Stimulated activated CD4-positive, alpha-beta T cell treated with anti-CD3 and anti-CD28 coated beads, Interleukin-4, amount 100 ng/mL, for 1 hour (primary cell): ENCODE measurements at regions not wholly inside any gene's neighbourhood (a gene's known extent, or its start where the extent isn't known, plus 50 kb on each side); places are given as distances from the start of the nearest gene placed in this dataset.
"Not testable (repeated sequence)": the region's sequence is repeated elsewhere in the genome, so short reads cannot be mapped to it uniquely, and the experiment has no call there.

Source experiments
- DNase-seq: peaks from one replicate; pipeline ENCODE4 v3.0.0-alpha.2; 2020

DNA sequence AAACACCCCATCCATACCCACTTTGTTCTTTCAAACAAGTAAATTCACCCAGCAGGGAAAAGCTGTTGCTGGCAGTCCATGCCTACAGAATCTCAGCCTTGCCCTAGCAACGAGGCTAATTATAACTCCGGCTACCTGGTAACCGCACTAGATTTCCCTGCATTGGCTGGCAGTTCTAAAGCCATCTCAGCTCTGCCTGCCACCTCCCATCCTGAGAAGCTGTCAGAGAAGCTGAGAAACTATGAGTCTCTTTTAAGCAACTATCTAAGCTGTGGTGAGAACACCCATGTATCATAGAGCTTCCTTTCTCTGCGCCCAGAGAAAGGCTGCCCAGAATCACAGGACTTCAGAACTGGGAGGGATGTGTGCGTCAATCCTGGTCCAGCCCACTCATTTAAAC, 126.5 kb upstream of the NBPF9 start:
- DNase-seq, result not testable (repeated sequence)

DNA sequence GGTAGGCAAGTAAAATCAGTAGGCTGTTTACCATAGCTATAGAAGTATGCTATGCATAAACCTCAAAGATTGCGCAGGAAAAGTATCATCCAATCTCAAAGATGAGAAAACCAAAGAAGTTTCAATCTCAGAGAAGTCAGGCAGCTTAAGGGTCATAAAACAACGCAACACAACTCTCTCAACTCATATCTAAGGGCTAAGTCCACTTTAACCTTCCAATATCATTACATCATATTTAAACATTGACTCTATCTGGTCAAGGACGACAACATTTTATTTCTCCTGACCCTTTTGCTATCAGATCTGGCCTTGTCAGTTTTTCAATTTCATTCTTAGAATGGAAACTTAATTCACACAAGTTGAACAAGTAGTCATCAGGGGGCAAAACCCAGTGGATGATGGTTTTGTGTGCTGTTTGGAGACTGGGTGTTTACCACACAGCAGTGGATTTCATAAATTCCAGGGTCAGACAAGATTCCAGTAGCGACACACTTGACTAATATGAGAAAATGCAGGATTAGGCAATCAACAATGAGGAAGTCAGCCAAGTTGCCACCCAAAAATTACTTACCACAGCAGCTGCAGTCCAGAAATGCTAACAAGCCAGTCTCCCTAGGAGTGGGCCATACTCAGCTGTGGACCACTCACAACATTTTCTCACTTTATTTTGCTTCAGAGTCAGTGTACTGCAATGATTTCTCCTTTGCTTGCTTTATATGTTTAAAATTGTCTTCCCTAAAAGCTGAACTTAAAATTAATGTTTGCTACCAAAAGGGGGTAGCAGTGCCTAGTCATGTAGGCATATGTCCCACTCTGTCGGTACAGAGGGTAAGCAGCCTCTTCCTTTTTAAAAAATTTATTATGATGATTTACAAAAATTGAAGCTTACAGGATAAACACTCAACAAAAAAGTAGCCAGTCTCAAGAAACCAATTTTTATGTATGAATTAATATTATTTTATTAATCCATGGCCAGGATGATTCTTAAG, 131.9 kb upstream of the NBPF9 start:
- not testable (repeated sequence) for DNase-seq

DNA sequence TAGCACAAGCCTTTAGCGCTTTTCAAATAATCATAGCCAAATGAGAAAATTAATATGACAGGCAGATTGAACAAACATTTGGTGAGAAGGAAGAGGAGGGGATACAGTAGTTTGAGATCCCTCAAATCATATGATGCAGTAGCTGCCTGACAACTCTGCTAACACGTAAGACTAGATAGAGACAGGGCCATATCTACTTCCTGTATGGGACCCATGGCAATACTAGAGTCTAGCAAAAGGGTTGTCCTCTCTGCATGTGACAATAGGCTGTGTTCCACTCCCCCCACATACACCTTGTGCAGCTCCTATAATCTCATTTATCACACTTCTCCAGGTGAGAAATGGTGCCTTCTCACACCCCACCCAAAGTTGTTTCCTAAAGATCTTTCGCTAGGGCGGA, 134.2 kb upstream of the NBPF9 start:
- DNase-seq, result not testable (repeated sequence)

DNA sequence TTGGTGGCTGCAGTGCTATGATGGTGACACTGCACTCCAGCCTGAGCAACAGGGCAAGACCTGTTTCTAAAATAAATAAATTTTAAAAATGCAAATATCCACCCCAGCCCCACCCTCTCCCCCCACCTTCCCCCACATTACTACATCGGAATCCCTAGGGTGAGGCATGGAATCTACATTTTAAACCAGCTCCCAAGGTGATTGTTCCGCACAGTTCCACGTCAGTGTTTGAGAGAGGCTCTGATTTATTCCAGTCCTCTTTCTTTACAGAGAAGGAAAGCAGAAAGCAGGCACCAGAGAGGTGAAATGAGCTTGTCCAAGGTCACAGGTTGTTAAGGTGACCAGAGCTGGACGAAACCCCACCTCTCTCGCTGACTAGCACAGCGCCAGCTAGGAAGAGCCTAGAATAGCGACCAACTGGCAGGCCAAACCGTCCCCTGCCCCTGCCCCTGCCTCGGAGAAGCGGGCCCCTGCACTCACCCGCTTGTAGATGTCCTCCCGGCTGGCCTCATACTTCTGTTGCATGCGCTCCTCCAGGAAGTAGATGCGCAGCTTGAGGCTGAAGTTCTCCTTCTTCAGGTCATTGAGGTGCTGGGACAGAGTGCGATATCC, 136.7 kb upstream of the NBPF9 start:
- DNase-seq, result not testable (repeated sequence)

DNA sequence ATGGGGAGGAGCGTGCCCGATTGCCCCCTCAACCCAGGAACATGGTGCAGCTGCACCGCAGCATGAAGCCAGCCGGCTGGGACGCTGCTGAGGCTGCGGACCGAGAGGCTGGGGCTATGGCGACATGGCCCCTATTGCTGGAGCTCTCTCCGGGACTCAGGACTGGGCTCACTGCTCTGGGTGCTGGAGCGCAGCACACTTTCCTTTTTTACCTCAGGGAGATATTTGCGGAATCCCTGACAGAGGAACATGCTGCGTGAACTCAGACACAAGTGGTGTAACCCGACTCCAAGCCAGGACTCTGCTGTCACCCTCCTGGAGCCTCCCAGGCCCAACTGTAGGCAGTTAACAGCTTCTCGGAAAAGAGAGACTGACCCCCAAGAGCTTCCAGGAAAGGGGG, 137.2 kb upstream of the NBPF9 start:
- not testable (repeated sequence) for DNase-seq

DNA sequence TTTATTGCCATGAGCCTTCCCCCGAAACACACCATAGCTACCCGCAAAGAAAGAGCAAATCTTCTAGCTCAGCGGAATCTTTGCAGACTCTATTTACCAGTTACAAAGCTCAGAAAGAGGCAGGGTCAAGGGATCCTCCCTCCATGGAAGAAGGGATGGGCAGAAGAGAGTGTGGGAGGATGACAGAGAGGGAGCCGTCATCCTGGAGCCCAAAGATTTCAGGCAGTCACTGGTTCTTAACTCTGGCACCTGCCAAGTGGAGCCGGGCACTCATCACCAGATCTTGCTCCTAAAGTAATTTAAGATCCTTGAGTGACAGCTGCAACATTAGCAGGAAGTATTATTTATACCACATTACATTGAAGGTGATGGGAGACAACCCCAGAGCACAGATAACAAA, 137.9 kb upstream of the NBPF9 start:
- DNase-seq, result not testable (repeated sequence)

DNA sequence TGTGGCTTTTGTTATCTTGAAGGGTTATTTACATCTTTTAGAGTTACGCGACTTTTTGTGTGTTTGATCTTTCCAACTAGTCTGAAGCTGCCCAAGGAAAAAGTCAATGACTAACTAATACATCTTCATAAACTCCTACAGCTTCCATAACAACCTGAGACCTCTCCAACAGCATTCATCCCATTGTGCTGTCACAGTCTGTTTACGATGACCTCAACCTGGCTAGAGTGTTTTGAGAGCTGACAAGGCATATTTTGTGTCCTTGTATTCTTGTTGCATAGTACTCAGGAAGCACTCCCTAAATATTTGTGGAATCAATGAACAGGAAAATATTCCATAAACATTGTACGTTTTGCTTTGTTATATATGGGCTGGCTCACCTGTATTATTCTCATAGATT, 140.2 kb upstream of the NBPF9 start:
- DNase-seq, result not testable (repeated sequence)

DNA sequence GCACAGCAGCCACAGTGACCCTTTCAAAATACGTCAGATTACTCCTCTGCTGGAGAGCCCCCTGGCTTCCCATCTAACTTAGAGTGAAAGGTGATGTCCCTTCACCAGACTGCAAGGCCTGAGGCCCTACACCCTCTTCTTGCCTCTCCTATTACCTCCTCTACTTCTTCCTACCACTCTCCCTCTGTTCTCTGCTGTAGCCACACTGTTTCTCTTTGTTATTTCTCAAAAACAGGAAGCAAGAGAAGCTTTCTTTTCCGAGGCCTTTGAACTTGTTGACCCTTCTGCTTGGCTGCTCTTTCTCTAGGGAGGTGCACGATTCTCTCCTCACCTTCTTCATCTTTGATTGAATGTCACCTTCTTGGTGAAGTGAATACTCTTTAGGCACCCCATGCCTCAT, 141.3 kb upstream of the NBPF9 start:
- DNase-seq, result not testable (repeated sequence)

DNA sequence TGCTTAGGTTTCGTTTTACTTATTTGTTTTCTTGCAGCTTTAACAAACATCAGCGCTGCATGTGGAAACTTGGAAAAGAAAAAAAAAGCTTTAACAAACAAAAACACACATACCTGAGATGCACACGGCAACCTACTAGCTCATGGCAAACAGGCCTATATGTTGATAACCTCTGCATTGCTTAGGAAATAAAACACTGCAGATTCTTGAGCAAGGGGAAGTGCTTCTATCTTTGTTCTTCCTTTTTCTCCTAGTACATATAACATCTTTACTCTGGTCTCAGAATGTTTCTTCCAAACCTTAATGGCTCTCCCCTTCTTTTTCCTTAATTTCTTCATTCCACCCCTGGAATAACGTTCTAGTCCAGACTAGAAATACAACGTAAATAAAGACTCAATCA, 142.9 kb upstream of the NBPF9 start:
- not testable (repeated sequence) for DNase-seq

DNA sequence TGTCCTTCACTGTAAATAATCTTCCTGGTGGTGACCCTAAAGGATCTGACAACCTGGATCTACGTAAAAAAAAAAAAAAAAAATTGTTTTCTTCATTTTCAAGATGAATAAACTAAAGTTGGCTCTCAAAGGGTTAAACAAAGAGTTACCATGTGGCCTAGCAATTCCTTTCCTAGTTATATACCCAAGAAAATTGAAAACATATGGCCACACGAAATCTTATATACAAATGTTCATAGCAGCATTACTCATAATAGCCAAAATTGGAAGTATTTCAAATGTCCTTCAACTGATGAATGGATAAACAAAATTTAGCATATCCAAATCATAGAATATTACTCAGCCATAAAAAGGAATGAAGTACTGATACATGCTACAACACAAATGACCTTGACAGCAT, 145.3 kb upstream of the NBPF9 start:
- not testable (repeated sequence) for DNase-seq

DNA sequence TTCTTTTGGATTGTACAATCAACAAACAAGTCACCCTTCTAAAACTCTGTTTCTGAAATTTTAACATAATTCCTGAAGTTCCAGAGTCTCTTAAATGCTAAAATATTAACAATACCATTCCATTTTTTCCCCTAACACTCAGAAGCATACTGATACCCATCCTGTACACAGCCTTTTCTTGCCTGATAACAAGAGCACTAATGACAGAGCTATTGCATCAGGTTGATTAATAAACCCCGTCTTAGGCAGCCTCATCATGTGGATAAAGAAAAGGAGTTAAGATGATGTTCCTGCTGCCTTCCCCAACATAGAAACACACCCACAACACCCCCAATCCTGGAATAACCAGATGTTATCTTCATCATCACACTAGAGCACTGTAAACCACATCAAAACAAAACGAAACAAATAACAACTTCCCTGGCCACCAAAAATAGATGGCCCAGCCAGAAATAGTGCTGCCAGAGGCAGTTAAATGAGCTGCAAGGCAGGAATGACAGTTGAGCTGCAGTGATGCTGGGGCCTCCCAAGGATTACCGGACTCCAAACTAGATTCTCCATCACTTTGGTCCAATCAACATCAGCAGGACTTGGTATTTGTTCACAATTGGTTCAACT, 146.6 kb upstream of the NBPF9 start:
- not testable (repeated sequence) for DNase-seq

DNA sequence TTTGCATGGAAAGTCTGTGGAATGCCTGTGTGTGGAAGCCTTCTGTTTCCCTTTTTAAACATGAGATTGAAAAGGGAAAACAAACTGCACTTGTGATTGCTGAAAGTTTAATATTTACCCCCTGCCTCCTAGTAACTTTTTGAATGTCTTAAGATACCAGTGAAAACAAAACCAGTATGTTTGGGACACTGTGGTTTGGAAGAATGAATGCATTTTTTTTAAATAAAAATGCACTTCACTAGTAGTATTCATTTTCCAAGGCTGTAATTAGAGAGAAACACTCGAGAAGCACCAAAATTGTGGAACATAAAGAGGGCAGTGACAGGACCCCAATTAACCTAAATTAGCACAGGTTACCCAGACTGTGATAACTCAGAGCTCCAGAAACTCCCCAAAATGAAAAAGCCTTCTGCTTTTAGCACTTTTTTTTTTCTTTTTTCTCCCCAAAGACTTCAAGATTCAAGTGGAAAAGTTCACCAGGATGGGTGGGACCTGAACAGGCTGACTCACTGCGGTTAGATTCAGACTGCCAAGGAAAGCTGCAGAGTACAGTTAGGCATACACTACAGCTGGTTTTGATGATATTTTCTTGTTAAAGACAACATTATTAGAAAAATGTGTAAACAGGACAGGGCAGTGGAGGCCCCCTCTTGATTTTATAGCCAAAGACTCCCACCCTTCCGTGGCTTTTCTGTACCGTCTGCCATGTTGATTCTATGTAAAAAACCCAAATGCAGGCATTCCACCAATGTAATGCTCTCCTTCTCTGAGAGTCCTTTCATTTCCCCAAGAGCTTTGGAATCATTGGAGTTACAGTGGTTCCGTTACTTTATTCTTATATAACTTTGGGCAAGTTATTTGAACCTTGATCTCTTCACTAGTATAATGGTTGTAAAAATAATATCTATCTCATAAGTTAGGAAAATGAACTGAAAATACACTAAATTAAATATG, 151.8 kb upstream of the NBPF9 start:
- DNase-seq, result not testable (repeated sequence)

DNA sequence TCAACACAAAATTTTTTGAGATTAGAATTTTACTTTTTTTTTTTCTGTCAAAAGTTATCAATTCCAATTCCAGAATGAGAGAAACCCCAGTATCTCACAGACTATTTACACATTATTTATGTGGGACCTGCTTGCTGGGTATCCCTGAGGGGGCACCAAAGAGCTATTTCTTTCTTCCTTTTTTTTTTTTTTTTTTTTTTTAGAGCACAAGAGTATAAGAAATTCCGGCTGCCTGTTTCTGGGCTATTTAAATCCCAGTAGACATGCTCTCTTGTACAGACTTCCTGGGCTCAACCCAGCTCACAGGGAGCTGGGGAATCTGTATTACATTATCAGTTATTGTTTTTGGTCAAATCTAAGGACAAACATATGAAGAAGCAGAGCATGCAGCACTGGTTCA, 156.9 kb upstream of the NBPF9 start:
- not testable (repeated sequence) for DNase-seq

DNA sequence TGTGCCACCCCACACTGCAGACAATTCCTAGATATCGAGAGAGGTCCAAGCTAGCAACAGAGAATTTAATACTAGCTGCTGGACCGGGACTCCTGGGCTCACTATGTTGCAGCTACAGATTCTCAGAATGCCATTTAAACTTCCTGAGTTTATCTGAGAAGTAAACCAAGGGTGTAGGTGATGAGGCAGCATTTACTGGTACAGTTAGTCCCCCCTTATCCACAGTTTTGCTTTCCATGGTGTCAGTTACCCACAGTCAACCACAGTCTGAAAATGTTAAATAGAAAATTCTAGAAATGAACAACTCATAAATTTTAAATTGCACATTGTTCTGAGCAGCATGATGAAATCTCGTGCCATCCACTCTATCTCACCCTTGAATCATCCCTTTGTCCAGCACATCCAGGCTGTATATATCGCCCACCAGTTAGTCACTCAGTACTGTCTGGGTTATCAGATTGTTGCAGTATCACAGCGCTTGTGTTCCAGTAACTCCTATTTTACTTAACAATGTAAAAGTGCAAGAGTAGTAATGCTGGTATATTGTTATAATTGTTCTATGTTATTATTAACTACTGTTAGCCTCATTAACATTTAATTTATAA, 157.5 kb upstream of the NBPF9 start:
- not testable (repeated sequence) for DNase-seq

DNA sequence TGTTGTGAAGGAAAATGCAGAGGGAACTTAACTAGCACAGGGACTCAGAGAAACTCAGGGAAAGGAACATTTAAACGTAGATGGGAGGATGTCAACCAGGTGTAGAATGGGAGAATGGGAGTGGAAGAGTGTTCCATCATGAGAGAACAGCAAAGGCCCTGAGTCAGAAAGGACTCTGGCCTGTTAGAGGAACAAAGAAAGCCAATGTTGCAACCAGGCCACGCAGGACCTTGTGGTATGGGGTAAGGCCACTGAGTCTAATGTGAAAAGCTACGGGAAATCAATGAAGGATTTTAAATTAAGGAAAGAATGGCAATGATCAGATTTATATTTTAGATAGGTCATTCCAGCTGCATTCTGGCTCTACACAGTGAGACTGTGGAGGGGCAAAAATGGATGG, 163.9 kb upstream of the NBPF9 start:
- not testable (repeated sequence) for DNase-seq

DNA sequence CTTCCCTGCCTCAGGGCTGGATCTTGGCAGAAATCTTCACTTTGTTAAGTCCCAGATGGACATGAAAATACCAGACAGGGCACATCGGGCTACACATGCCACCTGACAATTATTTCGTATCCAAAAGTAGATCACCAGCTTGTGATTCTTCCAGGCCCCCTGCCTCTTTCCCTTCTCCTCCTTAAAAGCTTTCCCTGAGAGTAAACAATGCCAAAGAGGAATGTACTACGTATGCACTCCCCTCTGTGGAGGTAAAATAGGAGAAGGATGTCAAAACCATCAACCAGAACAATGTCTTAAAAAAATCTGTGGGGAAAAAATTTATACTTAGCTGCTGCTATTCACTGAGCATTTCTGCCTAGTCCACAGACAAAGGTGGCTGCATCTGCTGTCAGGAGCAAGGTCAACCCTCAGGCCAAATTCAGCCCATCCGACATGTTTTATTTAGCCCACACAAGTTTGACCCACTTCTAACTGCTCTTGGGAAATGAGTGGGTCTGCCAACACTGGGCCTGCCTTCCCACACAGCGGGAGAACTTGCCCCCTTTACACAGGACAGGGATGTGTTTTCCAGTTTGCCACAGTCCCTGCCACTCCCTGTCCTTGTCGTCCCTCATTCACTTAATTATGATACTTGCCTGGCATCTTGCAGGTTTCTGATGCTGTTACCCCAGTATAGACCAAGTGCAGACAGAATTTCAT, 165.8 kb upstream of the NBPF9 start:
- DNase-seq, result not testable (repeated sequence)

DNA sequence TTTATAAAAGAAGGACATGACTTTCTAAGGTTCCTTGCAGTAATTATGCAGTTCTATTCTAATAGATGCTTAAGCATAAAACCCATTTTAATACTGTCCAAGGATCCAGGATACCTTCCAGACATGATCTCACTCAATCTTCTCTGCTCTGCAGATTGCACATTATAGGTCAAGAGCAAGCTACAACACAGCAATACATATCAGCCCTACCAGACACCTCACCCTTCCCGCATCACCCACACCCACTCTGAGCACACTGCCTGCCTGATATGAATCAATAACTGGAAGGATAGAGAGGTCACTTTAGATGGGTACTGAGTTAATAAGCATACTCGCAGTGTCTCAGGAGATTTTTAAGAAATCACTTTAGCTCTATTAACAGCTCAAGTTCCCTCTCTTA, 166.5 kb upstream of the NBPF9 start:
- DNase-seq, result not testable (repeated sequence)

DNA sequence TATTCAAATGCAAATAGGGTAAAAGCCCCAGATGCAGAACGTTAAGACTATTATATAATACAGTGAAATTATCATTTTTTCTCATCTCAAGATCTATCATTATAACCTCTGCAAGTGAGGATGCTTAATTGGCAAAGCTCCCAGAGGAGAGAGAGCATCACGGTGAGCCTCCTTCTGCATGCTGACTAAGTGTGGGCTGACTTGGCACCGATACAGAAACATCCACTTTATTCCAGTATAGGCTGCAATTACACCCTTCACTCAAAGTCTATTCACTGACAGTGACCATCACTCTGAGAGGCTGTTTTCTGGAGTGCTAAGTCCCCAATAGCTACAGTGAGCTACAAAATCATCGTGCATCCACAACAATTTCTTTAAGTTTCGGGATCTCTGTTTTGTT, 171.1 kb upstream of the NBPF9 start:
- DNase-seq, result not testable (repeated sequence)

DNA sequence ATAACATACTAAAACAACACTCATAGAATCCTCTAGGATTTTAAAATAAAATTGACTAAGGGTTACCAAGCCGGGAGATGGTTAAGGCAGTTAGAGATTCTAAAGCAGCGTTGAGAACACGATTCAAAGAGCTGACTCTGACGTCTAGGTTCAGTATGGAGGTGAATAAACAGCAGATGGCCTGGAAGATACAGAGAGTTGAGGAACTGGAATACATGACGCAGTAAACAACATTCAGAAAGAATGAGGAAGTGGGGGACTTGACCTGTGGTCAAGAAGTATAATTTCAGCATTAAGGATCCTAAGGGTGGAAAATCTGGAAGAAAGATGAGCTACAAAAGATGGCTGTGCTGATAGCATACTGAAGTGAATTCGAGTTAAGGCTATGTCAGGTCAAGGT, 172.5 kb upstream of the NBPF9 start:
- not testable (repeated sequence) for DNase-seq

DNA sequence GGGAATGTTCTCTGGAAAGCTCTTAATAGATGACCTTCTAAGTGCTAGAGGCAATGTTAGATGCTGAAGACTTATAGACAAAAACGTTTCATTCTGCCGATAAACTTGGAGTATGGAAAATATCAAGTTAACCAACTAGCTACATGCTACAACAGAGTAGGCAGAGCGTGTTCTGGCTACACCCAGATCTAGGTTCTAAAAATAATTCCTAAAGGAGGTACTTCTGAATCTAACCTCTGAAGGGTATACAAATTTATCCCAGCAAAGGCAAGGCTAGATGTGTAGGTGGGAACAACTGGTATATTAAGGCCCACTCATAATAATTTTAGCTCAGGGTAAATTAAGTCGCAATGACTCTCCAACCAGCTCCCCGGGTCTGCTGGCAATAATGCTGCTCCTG, 173.1 kb upstream of the NBPF9 start:
- DNase-seq, result not testable (repeated sequence)

DNA sequence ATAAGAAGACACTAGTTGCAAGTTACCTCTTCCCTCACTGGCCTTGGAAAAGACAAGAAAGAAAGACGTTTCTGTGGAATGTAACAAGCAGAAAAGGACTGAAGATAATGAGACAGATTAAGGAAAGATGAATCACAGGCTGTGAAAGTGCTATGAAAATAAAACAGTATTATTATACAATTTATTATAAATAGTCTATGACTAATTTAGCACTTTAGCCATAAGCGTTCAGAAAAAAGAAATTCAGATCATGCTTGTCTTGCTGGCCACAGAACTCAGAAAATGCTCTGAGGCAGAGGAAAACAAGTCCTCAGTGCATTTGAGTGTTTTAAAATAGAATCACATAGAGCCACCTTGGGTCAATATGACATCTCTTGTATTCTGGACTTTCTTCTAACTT, 174.8 kb upstream of the NBPF9 start:
- not testable (repeated sequence) for DNase-seq
